HG02623 (cell line): ENCODE measurements at regions not wholly inside any gene's neighbourhood (a gene's known extent, or its start where the extent isn't known, plus 50 kb on each side); places are given as distances from the start of the nearest gene placed in this dataset.
"Not testable (repeated sequence)": the region's sequence is repeated elsewhere in the genome, so short reads cannot be mapped to it uniquely, and the experiment has no call there.

Experiments
- ATAC-seq: cut with Tn5 transposase; IDR thresholded peaks from one replicate; pipeline ENCODE4 v1.9.1; 2021; ENCODE audit warnings: moderate library complexity; ENCODE audit not compliant: unreplicated experiment

GRCh38 chr4:81617545-81617944 is 145.8 kb upstream of the RASGEF1B start:
- no peak for ATAC-seq

GRCh38 chr4:81611221-81611620 is 139.5 kb upstream of the RASGEF1B start:
- ATAC-seq = no peak

DNA sequence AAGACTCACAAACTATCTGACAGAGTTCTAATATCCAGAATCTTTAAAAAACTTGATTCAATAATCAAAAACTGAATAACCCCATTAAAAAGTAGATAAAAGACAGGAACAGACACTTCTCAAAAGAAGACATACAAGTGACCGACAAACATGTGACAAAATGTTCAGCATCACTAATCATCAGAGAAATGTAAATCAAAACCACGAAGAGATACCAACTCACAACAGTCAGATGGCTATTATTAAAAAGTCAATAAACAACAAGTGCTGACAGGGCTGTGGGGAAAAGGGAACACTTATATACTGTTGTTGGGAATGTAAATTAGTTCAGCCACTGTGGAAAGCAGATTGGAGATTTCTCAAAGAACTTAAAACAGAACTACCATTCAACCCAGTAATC is 138.1 kb upstream of the RASGEF1B start:
- ATAC-seq = no peak

DNA sequence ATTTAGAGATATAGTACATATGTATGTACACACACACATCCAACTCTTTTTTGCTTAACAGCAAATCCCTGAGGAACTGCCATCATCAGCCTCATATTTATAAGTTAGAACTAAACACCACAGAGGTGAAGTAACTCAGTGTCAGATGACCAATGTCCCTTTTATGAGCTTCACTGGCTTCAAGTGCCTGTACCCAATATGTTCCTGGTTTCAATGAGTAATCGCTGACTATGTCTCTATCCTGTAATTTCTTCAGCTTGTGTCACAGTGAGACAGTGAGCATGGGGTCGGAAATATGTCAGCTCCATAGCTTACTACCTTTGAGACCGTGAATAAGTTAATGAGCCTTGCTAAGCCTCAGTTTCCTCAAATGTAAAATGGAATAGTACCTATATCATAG is 136.2 kb upstream of the RASGEF1B start:
- no peak for ATAC-seq

GRCh38 chr4:81606801-81607501 is 135.2 kb upstream of the RASGEF1B start:
- no peak for ATAC-seq

DNA sequence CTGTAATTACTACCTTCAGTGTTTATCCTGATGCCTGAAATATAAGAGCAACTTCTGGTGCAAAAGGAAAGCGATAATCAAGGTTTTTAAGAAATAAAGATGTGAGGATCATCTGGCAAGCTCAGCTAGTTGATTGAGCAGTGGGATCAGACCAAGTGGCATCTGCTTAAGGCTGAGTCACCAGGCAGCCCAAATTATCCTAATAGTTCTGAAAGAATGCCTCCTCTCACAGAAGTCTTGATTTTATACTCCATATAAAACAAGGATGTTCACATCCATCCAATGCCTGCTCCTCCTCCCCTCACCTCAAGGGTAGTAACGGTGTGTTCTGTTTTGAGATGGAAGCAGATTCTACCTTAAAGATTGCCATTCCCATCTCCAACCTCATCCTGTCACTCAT is 134.5 kb upstream of the RASGEF1B start:
- no peak for ATAC-seq

- no peak for ATAC-seq
Observed at GRCh38 chr4:81605271-81605670, 133.6 kb upstream of the RASGEF1B start.

GRCh38 chr4:81604683-81605218 is 133.0 kb upstream of the RASGEF1B start:
- no peak for ATAC-seq

GRCh38 chr4:81602854-81603253 is 131.1 kb upstream of the RASGEF1B start:
- ATAC-seq = no peak

DNA sequence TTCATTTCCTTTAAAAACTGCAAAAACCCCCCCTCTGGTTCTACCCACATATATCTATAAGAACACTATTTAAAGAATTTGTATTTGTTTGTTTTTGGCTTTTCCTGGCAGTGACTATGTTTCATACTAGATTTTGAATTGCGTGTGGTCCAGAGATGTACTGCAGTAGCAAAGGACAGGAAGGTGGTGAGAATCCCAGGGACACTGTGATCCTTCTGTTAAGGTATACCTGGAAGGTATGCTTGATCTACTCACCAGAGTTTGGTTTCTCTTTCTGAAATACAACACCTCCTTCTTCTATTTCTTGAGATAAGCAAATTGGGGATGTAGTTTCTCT is 129.6 kb upstream of the RASGEF1B start:
- no peak for ATAC-seq

- no peak for ATAC-seq
Observed at GRCh38 chr4:81600520-81601357, 129.0 kb upstream of the RASGEF1B start.

DNA sequence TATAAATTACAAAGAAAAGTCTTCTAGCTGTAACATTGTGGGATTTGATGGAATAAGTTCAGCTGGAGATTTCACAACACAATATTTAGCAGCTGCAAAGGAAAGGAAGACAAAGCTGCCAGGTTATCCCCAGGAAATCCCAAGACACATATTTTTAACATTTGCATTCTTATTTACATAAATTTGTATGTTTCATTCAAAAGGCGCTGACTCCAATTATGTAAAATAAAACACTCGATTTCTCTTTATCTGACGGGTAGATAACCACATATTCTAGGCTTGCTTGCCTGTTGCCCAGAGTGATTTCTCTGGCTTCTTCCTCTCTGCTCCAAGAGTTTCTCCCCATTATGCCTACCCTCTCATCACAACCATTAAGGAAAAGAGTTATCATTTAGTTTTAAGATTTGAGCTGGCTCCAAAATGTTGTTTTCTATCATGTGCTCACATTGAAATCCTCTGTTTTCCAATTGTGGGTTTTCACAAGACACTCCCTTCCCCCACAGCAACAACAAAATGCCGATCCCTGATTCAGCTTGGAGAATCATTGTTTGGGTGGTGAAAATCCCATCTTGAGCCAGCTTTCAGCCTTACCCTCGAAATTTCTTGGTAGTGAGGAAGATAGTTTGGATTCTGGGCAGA is 128.2 kb upstream of the RASGEF1B start:
- ATAC-seq = no peak

DNA sequence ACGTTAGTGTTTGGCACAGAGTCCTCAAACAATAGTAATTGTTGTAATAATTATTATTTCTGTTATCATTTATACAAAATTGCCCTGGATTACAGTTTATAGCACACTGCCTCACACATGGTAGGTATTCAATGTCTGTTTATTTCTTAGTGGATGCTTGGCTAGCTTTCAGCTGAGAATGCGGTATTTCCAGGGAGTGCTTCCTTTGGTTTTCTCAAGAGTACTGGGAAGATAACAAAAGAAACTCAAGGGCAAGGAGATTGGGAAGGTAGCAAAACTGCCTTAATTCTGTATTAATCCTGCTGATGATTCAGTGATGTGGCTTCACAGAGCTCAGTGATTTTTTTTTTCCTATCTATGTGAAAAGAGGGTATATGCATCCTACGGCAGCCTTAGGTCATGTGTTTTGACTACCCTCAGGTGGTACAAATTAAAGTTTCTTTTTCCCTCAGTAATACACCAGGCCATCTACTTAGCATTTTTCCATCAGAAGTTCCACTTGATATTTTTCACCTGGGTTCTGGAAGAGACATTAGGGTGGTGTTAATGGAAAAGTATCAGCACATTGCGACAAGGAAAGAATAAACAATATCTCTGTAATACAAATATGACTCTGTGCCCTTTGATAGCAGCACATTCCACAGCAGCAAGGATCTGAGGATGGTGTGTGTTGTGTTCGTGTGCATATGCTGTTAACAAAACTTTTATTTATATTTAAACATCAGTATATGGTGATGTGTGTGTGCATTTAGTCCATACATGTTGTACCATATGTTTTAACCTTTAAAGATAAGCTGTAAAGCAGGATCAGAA is 124.3 kb upstream of the RASGEF1B start:
- ATAC-seq = no peak

- ATAC-seq = no peak
Observed at GRCh38 chr4:81595287-81595686, 123.6 kb upstream of the RASGEF1B start.

- ATAC-seq = no peak
Observed at GRCh38 chr4:81594490-81595159, 122.9 kb upstream of the RASGEF1B start.

- no peak for ATAC-seq
Observed at GRCh38 chr4:81592701-81593100, 121.0 kb upstream of the RASGEF1B start.

DNA sequence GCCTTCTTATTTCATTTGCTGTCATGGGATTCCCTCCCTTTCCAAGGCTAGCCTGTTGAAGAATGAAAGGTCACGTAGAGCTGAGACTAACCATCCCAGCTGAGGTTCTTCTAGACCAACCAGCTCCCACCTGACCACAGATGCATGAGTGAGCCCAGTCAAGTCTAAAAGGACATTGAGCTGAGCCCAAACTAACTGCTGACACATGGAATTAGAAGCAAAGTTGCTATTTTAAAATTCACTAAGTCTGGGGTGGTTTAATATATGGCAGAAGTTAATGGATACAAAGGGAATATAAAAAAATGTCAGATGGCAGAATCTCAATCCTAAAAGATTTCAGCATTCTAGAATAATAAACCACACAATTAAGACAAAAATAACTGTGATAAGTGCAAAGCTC is 118.9 kb upstream of the RASGEF1B start:
- ATAC-seq = no peak

- ATAC-seq = no peak
Observed at GRCh38 chr4:81589262-81589661, 117.6 kb upstream of the RASGEF1B start.

- ATAC-seq = no peak
Observed at GRCh38 chr4:81586706-81587105, 115.0 kb upstream of the RASGEF1B start.

DNA sequence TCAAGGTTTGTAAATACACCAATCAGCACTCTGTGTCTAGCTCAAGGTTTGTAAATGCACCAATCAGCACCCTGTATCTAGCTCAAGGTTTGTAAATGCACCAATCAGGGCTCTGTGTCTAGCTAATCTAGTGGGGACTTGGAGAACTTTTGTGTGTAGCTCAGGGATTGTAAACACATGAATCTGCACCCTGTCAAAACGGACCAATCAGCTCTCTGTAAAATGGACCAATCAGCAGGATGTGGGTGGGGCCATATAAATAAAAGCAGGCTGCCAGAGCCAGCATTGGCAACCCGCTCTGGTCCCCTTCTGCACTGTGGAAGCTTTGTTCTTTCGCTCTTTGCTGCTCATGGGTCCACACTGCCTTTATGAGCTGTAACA is 109.3 kb upstream of the RASGEF1B start:
- ATAC-seq = not testable (repeated sequence)
